ENCODE measurements at regions not wholly inside any gene's neighbourhood (a gene's known extent, or its start where the extent isn't known, plus 50 kb on each side); places are given as distances from the start of the nearest gene placed in this dataset.

- no peak overlapping the region for H3K27ac ChIP-seq (ENCODE audit: low read length)
- H3K9me3 ChIP-seq (ENCODE audit: low read length), result no peaks in the 10 kb centered on the region
- H3K9me2 ChIP-seq (ENCODE audit: insufficient read depth, low read length), result no peaks in the 10 kb centered on the region
- H3K4me2 ChIP-seq (ENCODE audit: low read length), result no peak overlapping the region
- H3K36me3 ChIP-seq (ENCODE audit: insufficient read depth, low read length), result no peaks in the 10 kb centered on the region
- H4K20me1 ChIP-seq (ENCODE audit: insufficient read depth), result no peaks in the 10 kb centered on the region
- no peaks in the 10 kb centered on the region for H3F3A ChIP-seq (ENCODE audit: insufficient read depth, low read length, poor library complexity, severe bottlenecking)
- no peak overlapping the region for H3K9ac ChIP-seq (ENCODE audit: low read length)
- H2AFZ ChIP-seq (ENCODE audit: low read depth, low read length), result no peak overlapping the region
- no peaks in the 10 kb centered on the region for H3K27me3 ChIP-seq (ENCODE audit: insufficient read depth, low read depth, low read length)
- TF ChIP-seq POLR2AphosphoS5 (IDR thresholded peaks at IDR 0.05) (no peak), EP300 (conservative IDR thresholded peaks at IDR 0.05; ENCODE audit: poor library complexity, severe bottlenecking) (no peak), MXI1 (conservative IDR thresholded peaks at IDR 0.05; ENCODE audit: poor library complexity, severe bottlenecking) (no peak), CTCF (IDR thresholded peaks at IDR 0.05; ENCODE audit: poor library complexity, severe bottlenecking) (no peak), EZH2 (IDR thresholded peaks at IDR 0.05; ENCODE audit: borderline replicate concordance, insufficient read depth, low read length, poor library complexity, severe bottlenecking) (no peak), RAD21 (conservative IDR thresholded peaks at IDR 0.05) (no peak), TAF1 (IDR thresholded peaks at IDR 0.05; ENCODE audit: low read depth) (no peak), SMC3 (conservative IDR thresholded peaks at IDR 0.05; ENCODE audit: poor library complexity) (no peak)
- TF ChIP-seq, protein P1, sequence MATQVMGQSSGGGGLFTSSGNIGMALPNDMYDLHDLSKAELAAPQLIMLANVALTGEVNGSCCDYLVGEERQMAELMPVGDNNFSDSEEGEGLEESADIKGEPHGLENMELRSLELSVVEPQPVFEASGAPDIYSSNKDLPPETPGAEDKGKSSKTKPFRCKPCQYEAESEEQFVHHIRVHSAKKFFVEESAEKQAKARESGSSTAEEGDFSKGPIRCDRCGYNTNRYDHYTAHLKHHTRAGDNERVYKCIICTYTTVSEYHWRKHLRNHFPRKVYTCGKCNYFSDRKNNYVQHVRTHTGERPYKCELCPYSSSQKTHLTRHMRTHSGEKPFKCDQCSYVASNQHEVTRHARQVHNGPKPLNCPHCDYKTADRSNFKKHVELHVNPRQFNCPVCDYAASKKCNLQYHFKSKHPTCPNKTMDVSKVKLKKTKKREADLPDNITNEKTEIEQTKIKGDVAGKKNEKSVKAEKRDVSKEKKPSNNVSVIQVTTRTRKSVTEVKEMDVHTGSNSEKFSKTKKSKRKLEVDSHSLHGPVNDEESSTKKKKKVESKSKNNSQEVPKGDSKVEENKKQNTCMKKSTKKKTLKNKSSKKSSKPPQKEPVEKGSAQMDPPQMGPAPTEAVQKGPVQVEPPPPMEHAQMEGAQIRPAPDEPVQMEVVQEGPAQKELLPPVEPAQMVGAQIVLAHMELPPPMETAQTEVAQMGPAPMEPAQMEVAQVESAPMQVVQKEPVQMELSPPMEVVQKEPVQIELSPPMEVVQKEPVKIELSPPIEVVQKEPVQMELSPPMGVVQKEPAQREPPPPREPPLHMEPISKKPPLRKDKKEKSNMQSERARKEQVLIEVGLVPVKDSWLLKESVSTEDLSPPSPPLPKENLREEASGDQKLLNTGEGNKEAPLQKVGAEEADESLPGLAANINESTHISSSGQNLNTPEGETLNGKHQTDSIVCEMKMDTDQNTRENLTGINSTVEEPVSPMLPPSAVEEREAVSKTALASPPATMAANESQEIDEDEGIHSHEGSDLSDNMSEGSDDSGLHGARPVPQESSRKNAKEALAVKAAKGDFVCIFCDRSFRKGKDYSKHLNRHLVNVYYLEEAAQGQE (IDR thresholded peaks at IDR 0.05; ENCODE audit: borderline replicate concordance), result no peak
- H3K4me3 ChIP-seq (ENCODE audit: low read length), result no peak overlapping the region
- H3K79me2 ChIP-seq (replicated peaks; ENCODE audit: insufficient read depth, low read length), result no peaks in the 10 kb centered on the region
Observed at GRCh38 chr18:34153711-34154110, 71.0 kb downstream of the NOL4 start.

DNA sequence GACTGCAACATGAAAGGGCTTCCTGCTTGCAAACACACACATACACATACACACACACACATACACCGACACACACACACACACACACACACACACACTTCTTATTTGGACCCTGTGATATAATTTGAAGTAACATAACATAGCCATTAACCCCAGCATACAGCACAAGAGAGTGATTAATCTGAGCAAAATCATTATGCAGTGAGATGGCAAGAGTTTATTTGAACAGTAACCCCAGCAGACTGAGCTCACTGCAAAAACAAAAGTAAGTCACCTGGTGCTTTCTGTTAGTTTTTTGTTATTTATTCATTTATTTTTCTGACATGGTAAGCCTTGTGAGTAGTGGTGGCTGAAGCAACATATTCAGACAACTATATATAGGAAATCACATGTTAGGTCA is 93.7 kb downstream of the NOL4 start:
- Histone ChIP-seq H3K79me2 (replicated peaks; ENCODE audit: insufficient read depth, low read length) (no peaks in the 10 kb centered on the region), H3K9me3 (ENCODE audit: low read length) (no peaks in the 10 kb centered on the region), H4K20me1 (ENCODE audit: insufficient read depth) (no peaks in the 10 kb centered on the region), H2AFZ (ENCODE audit: low read depth, low read length) (no peak overlapping the region), H3K27me3 (ENCODE audit: insufficient read depth, low read depth, low read length) (no peaks in the 10 kb centered on the region), H3K9ac (ENCODE audit: low read length) (no peak overlapping the region), H3K9me2 (ENCODE audit: insufficient read depth, low read length) (no peaks in the 10 kb centered on the region), H3F3A (ENCODE audit: insufficient read depth, low read length, poor library complexity, severe bottlenecking) (no peaks in the 10 kb centered on the region), H3K4me2 (ENCODE audit: low read length) (no peak overlapping the region), H3K27ac (ENCODE audit: low read length) (no peak overlapping the region), H3K4me3 (ENCODE audit: low read length) (no peak overlapping the region), H3K36me3 (ENCODE audit: insufficient read depth, low read length) (no peaks in the 10 kb centered on the region)
- TF ChIP-seq, protein P1 (IDR thresholded peaks at IDR 0.05; ENCODE audit: borderline replicate concordance), result no peak
- TF ChIP-seq MXI1 (conservative IDR thresholded peaks at IDR 0.05; ENCODE audit: poor library complexity, severe bottlenecking) (no peak), EZH2 (IDR thresholded peaks at IDR 0.05; ENCODE audit: borderline replicate concordance, insufficient read depth, low read length, poor library complexity, severe bottlenecking) (no peak), POLR2AphosphoS5 (IDR thresholded peaks at IDR 0.05) (no peak), RAD21 (conservative IDR thresholded peaks at IDR 0.05) (no peak), CTCF (IDR thresholded peaks at IDR 0.05; ENCODE audit: poor library complexity, severe bottlenecking) (no peak), SMC3 (conservative IDR thresholded peaks at IDR 0.05; ENCODE audit: poor library complexity) (no peak), TAF1 (IDR thresholded peaks at IDR 0.05; ENCODE audit: low read depth) (no peak), EP300 (conservative IDR thresholded peaks at IDR 0.05; ENCODE audit: poor library complexity, severe bottlenecking) (no peak)

Measured in neural cell (in vitro differentiated cells).